GM12878 (cell line): ENCODE measurements at regions not wholly inside any gene's neighbourhood (a gene's known extent, or its start where the extent isn't known, plus 50 kb on each side); places are given as distances from the start of the nearest gene placed in this dataset.

Source experiments
- ATAC-seq: fragments of 200-7000 bp; cut with Tn5 transposase; 3 replicates; pipeline ENCODE4 v1.9.1; 2020; ENCODE audit warnings: mild to moderate bottlenecking, moderate library complexity
- BruUV-seq: library from RNA; stranded (reverse); fragments of 400-500 nt; replicated peaks from 2 replicates; lab custom pipeline; 2021; lab: Mats Ljungman, UMichigan
- CTCF ChIA-PET: fragments of 300-600 bp; sonication (Branson Sonifier 250); formaldehyde crosslinking; extraction: SDS; loops from one replicate; lab custom pipeline; 2021; ENCODE audit warnings: inconsistent platforms; lab: Yijun Ruan, JAX
- POLR2A ChIA-PET: fragments of 350-600 bp; formaldehyde crosslinking; extraction: SDS; loops from one replicate; lab custom pipeline; 2021; ENCODE audit warnings: inconsistent platforms; lab: Charles Lee
- RAD21 ChIA-PET: fragments of 300-600 bp; sonication (Branson Sonifier 250); formaldehyde crosslinking; loops from one replicate; lab custom pipeline; 2023; ENCODE audit warnings: antibody characterized with exemption; ENCODE audit not compliant: unreplicated experiment; lab: Charles Lee
- SMC1A ChIA-PET: fragments of 300-600 bp; sonication (Branson Sonifier 250); formaldehyde crosslinking; loops from one replicate; lab custom pipeline; 2023; ENCODE audit not compliant: unreplicated experiment, uncharacterized antibody; lab: Charles Lee
- DNase-seq: peaks from one replicate; pipeline ENCODE4 v3.0.0-alpha.2; 2011; ENCODE audit warnings: low read depth, low spot score
- FAIRE-seq: peaks from 3 replicates; lab custom pipeline; 2011; peaks lifted over from hg19 to GRCh38; lab: Jason Lieb, UNC
- H2AFZ ChIP-seq: 2 replicates; pipeline ENCODE4 v1.6.0; 2011; ENCODE audit warnings: low read depth, low read length, control low read depth; ENCODE audit not compliant: control insufficient read depth
- H3K27ac ChIP-seq: 2 replicates; pipeline ENCODE4 v1.5.1; 2011; ENCODE audit warnings: control low read depth; ENCODE audit not compliant: control insufficient read depth, insufficient read depth
- H3K27me3 ChIP-seq, 2 experiments: replicated peaks in 1 of 2; 2 replicates each; pipeline versions ENCODE4 v1.6.0 to v1.6.1; 2011; ENCODE audit warnings: low read length in 1 of 2; ENCODE audit not compliant: control insufficient read depth in 2 of 2, insufficient read depth in 2 of 2
- H3K36me3 ChIP-seq, 2 experiments: 2 replicates each; pipeline ENCODE4 v1.5.1; 2011; ENCODE audit warnings: low read length in 1 of 2; ENCODE audit not compliant: control insufficient read depth in 2 of 2, insufficient read depth in 2 of 2
- H3K4me1 ChIP-seq: 2 replicates; pipeline ENCODE4 v1.6.1; 2011; ENCODE audit warnings: mild to moderate bottlenecking, low read length, moderate library complexity, mixed read lengths; ENCODE audit not compliant: control insufficient read depth, insufficient read depth
- H3K4me2 ChIP-seq: 2 replicates; pipeline ENCODE4 v1.6.0; 2011; ENCODE audit warnings: control low read depth; ENCODE audit not compliant: control insufficient read depth, insufficient read depth
- H3K4me3 ChIP-seq: fragments of 200-600 bp; sonication (generic); 2 replicates; pipeline ENCODE4 v1.5.1; 2016
- H3K79me2 ChIP-seq: 2 replicates; pipeline ENCODE4 v1.6.0; 2011; ENCODE audit warnings: low read length; ENCODE audit not compliant: control insufficient read depth, insufficient read depth
- H3K9ac ChIP-seq: 2 replicates; pipeline ENCODE4 v1.8.0; 2011; ENCODE audit warnings: low read length, control low read depth, mixed read lengths; ENCODE audit not compliant: control insufficient read depth, insufficient read depth
- H3K9me3 ChIP-seq: replicated peaks from 3 replicates; pipeline ENCODE4 v1.5.1; 2011; ENCODE audit warnings: mild to moderate bottlenecking, low read length; ENCODE audit not compliant: control insufficient read depth, insufficient read depth
- H4K20me1 ChIP-seq: 2 replicates; pipeline ENCODE4 v1.6.0; 2011; ENCODE audit not compliant: control insufficient read depth, insufficient read depth
- JUND ChIP-seq: IDR thresholded peaks from 2 replicates; pipeline ENCODE4 v1.6.1; 2012; ENCODE audit warnings: low read depth, mild to moderate bottlenecking, low read length, improper control_type of control experiment, moderate library complexity
- MXI1 ChIP-seq: fragments of 150-350 bp; IDR thresholded peaks from 2 replicates; pipeline ENCODE4 v1.6.1; 2011; ENCODE audit warnings: low read depth, mild to moderate bottlenecking, inconsistent platforms, low read length, improper control_type of control experiment
- RCOR1 ChIP-seq: conservative IDR thresholded peaks from 2 replicates; pipeline ENCODE4 v1.6.1; 2012; ENCODE audit warnings: low read depth, low read length, improper control_type of control experiment
- WGBS: methylation state at CpG from one replicate; pipeline ENCODE4 v1.1.6; 2016; ENCODE audit warnings: low lambda C conversion rate; ENCODE audit not compliant: insufficient replicate concordance, insufficient coverage; ENCODE audit errors: missing lambda C conversion rate; 5-methylcytosine and 5-hydroxymethylcytosine counted together
- in situ Hi-C: fragments of 300-500 bp; cut with MboI; formaldehyde crosslinking; loops from 9 replicates; pipeline ENCODE4 v1.14.3; 2018; ENCODE audit warnings: mixed read lengths
- intact Hi-C: fragments of 100-400 bp; cut with micrococcal nuclease; formaldehyde crosslinking; loops from one replicate; pipeline ENCODE4 v1.14.2; 2022; ENCODE audit not compliant: unreplicated experiment

- H3K79me2 ChIP-seq, result no peaks in the 10 kb centered on the region
- TF ChIP-seq MXI1 (no peak), RCOR1 (no peak)
- TF ChIP-seq, all 136 proteins: peak for 0
- DNase-seq, result no peak
- Histone ChIP-seq H3K27me3 (no peaks in the 10 kb centered on the region), H3K4me3 (no peak overlapping the region), H4K20me1 (no peaks in the 10 kb centered on the region), H3K9ac (no peak overlapping the region), H3K9me3 (no peaks in the 10 kb centered on the region), H2AFZ (no peak overlapping the region), H3K27ac (no peak overlapping the region), H3K36me3 (no peaks in the 10 kb centered on the region), H3K4me2 (no peak overlapping the region), H3K4me1 (no peaks in the 10 kb centered on the region)
- in situ Hi-C loops, result no loop called here
- ChIA-PET CTCF (no interaction called here), SMC1A (no interaction called here), RAD21 (no interaction called here), POLR2A (no interaction called here)
- FAIRE-seq, result no peak
- no TSS peak for BruUV-seq
- intact Hi-C loops, result no loop called here
- no peak for ATAC-seq
- 0% methylated on average over 1 of the region's 1 CpG for WGBS
Measured at GRCh38 chr6:86563197-86563596, 374.1 kb upstream of the HTR1E start.

GRCh38 chr6:86558318-86558717 is 379.0 kb upstream of the HTR1E start:
- no peak overlapping the region for H2AFZ ChIP-seq
- TF ChIP-seq JUND, result no peak
- TF ChIP-seq, all 136 proteins: peak for 0
- FAIRE-seq (no peak), DNase-seq (no peak), ATAC-seq (no peak)
- WGBS, result 2% methylated on average over 2 of the region's 2 CpGs
- H4K20me1 ChIP-seq, result no peaks in the 10 kb centered on the region
- H3K4me1 ChIP-seq, result no peaks in the 10 kb centered on the region
- intact Hi-C loops, result no loop called here
- no peak overlapping the region for H3K4me3 ChIP-seq
- CTCF ChIA-PET, result no interaction called here
- no TSS peak for BruUV-seq
- RAD21 ChIA-PET, result no interaction called here
- no peak overlapping the region for H3K9ac ChIP-seq
- in situ Hi-C loops, result no loop called here
- H3K27ac ChIP-seq, result no peak overlapping the region
- H3K36me3 ChIP-seq, result no peaks in the 10 kb centered on the region
- no peaks in the 10 kb centered on the region for H3K27me3 ChIP-seq
- H3K79me2 ChIP-seq, result no peaks in the 10 kb centered on the region
- POLR2A ChIA-PET, result no interaction called here
- no peaks in the 10 kb centered on the region for H3K9me3 ChIP-seq
- no peak overlapping the region for H3K4me2 ChIP-seq
- SMC1A ChIA-PET, result interaction anchor here (0.6 kb wide), 1 partner anchor 27 kb away, joined by 4 read pairs; no protein-coding TSS in a partner anchor
